ENCODE measurements at regions not wholly inside any gene's neighbourhood (a gene's known extent, or its start where the extent isn't known, plus 50 kb on each side); places are given as distances from the start of the nearest gene placed in this dataset.

DNA sequence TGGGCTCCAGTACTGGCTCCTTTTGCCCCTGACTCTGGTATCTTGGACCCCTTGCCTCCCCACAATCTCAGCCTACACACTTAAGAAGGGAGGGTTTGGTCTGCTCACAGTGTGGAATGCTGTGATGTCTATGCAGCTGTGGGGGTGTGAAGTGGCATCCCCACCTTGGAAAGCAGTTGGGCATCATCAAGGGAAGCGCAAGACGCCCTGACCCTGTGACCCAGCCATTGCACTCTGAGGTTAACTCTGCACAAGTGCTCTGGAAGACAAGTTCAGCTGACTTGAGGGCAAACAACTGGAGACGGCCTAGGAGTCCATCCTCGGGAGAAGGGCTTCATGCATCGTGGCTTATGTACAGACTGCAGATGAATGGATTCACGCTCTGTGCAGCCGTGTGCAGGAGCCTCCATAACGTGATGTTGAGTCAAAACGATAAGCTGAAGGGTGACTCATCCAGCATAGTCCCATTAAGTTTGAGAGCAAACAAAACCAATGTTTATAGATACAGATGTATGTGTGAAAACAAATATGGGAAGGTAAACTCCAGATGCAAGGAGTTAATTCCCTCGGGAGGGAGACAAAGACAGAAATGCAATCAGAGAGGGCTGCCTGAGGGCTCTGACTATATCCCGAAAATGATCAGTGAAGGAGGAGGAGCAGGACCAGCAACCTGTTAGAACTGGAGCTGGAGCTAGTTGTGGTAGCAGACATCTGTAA, 86.8 kb downstream of the LSM3 start:
- ATAC-seq (ENCODE audit: insufficient read depth, low read depth) = no peak
- H2AFZ ChIP-seq (ENCODE audit: low read depth, low read length) = no peak overlapping the region
- no peaks in the 10 kb centered on the region for H3K79me2 ChIP-seq (ENCODE audit: insufficient read depth, low read length)
- no peak overlapping the region for H3K9ac ChIP-seq (ENCODE audit: low read depth, low read length)
- DNase-seq = no peak
- no peak for TF ChIP-seq EZH2 (IDR thresholded peaks at IDR 0.05; ENCODE audit: borderline replicate concordance, low read depth, low read length, severe bottlenecking)
- TF ChIP-seq, protein P1, sequence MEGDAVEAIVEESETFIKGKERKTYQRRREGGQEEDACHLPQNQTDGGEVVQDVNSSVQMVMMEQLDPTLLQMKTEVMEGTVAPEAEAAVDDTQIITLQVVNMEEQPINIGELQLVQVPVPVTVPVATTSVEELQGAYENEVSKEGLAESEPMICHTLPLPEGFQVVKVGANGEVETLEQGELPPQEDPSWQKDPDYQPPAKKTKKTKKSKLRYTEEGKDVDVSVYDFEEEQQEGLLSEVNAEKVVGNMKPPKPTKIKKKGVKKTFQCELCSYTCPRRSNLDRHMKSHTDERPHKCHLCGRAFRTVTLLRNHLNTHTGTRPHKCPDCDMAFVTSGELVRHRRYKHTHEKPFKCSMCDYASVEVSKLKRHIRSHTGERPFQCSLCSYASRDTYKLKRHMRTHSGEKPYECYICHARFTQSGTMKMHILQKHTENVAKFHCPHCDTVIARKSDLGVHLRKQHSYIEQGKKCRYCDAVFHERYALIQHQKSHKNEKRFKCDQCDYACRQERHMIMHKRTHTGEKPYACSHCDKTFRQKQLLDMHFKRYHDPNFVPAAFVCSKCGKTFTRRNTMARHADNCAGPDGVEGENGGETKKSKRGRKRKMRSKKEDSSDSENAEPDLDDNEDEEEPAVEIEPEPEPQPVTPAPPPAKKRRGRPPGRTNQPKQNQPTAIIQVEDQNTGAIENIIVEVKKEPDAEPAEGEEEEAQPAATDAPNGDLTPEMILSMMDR (IDR thresholded peaks at IDR 0.05; ENCODE audit: borderline replicate concordance, extremely low read depth, low read length, poor library complexity, severe bottlenecking) = no peak
- H4K20me1 ChIP-seq (ENCODE audit: insufficient read depth, low read length) = peaks cover 5% of the 10 kb centered on the region; the same call in 1 of the 2 replicates
- peaks cover 5% of the 10 kb centered on the region for H3K27me3 ChIP-seq (ENCODE audit: insufficient read depth, low read length, poor library complexity)
- no peak overlapping the region for H3K4me3 ChIP-seq (ENCODE audit: low read depth in 1 of 2, low read length in 2 of 2)
- no peaks in the 10 kb centered on the region for H3K4me1 ChIP-seq (ENCODE audit: insufficient read depth, low read length)
- H3K27ac ChIP-seq (ENCODE audit: low read length) = no peak overlapping the region
- H3K36me3 ChIP-seq (ENCODE audit: insufficient read depth, low read length) = no peaks in the 10 kb centered on the region
- no peaks in the 10 kb centered on the region for H3K9me3 ChIP-seq (ENCODE audit: insufficient read depth, low read length, severe bottlenecking)
- no peak overlapping the region for H3K4me2 ChIP-seq (ENCODE audit: insufficient read depth, low read length)

DNA sequence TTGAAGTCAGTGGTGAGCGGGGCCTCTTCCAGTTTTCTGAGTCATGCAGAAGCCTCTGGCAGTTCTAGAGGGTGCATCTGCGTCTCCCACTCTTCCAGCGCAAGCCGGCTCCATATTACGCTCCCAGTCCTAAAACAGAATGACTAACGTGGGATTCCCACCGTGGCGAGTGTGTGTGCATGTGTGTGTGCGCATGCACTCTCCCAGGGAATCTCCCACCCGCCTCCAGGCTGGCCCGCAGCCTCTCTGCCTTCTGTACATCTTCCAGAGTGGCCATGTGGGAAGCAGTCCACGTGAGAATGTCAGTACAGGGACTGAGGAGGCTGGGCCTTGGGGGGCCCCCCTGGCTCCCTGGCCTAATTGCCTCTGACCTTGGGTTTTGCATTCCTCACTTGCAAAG, 87.7 kb downstream of the LSM3 start:
- Histone ChIP-seq H4K20me1 (ENCODE audit: insufficient read depth, low read length) (no peaks in the 10 kb centered on the region), H2AFZ (ENCODE audit: low read depth, low read length) (no peak overlapping the region), H3K4me2 (ENCODE audit: insufficient read depth, low read length) (no peak overlapping the region), H3K79me2 (ENCODE audit: insufficient read depth, low read length) (no peaks in the 10 kb centered on the region), H3K4me1 (ENCODE audit: insufficient read depth, low read length) (no peaks in the 10 kb centered on the region), H3K9ac (ENCODE audit: low read depth, low read length) (no peak overlapping the region), H3K36me3 (ENCODE audit: insufficient read depth, low read length) (no peaks in the 10 kb centered on the region), H3K27me3 (ENCODE audit: insufficient read depth, low read length, poor library complexity) (peaks cover 5% of the 10 kb centered on the region), H3K4me3 (ENCODE audit: low read depth in 1 of 2, low read length in 2 of 2) (no peak overlapping the region), H3K9me3 (ENCODE audit: insufficient read depth, low read length, severe bottlenecking) (no peaks in the 10 kb centered on the region), H3K27ac (ENCODE audit: low read length) (no peak overlapping the region)
- DNase-seq = no peak
- TF ChIP-seq EZH2 (IDR thresholded peaks at IDR 0.05; ENCODE audit: borderline replicate concordance, low read depth, low read length, severe bottlenecking) = no peak
- TF ChIP-seq, protein P1 (IDR thresholded peaks at IDR 0.05; ENCODE audit: borderline replicate concordance, extremely low read depth, low read length, poor library complexity, severe bottlenecking) = no peak
- ATAC-seq (ENCODE audit: insufficient read depth, low read depth) = no peak

DNA sequence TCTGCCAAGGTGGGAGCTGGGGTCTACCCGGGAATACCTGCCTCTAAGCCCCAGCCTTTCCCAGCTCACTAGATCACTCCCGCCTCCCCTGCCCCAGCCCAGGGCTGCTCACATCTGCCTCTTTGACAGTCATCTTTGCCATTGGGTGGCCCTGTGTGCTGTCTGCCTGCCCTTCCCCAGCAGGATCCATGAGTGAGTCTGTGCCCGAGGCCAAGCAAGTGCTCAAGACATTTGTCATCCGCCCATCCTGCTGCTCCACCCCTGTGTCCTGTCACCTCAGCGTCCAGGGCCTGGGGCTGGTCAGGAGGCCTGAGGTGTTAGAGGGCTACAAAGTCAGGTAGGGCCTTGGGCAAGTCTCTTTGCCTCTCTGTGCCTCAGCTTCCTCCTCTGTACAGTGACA, 89.4 kb downstream of the LSM3 start:
- TF ChIP-seq, protein P1 (IDR thresholded peaks at IDR 0.05; ENCODE audit: borderline replicate concordance, extremely low read depth, low read length, poor library complexity, severe bottlenecking) = no peak
- no peak for TF ChIP-seq EZH2 (IDR thresholded peaks at IDR 0.05; ENCODE audit: borderline replicate concordance, low read depth, low read length, severe bottlenecking)
- Histone ChIP-seq H3K9me3 (ENCODE audit: insufficient read depth, low read length, severe bottlenecking) (no peaks in the 10 kb centered on the region), H3K4me1 (ENCODE audit: insufficient read depth, low read length) (no peaks in the 10 kb centered on the region), H3K9ac (ENCODE audit: low read depth, low read length) (no peak overlapping the region), H3K36me3 (ENCODE audit: insufficient read depth, low read length) (no peaks in the 10 kb centered on the region), H3K27ac (ENCODE audit: low read length) (no peak overlapping the region), H2AFZ (ENCODE audit: low read depth, low read length) (no peak overlapping the region), H3K4me2 (ENCODE audit: insufficient read depth, low read length) (no peak overlapping the region), H4K20me1 (ENCODE audit: insufficient read depth, low read length) (no peaks in the 10 kb centered on the region), H3K27me3 (ENCODE audit: insufficient read depth, low read length, poor library complexity) (peaks cover 5% of the 10 kb centered on the region), H3K79me2 (ENCODE audit: insufficient read depth, low read length) (no peaks in the 10 kb centered on the region), H3K4me3 (ENCODE audit: low read depth in 1 of 2, low read length in 2 of 2) (no peak overlapping the region)
- ATAC-seq (ENCODE audit: insufficient read depth, low read depth) (no peak), DNase-seq (no peak)

Measured in DND-41 (cell line).